HepG2 (cell line): ENCODE measurements at regions not wholly inside any gene's neighbourhood (a gene's known extent, or its start where the extent isn't known, plus 50 kb on each side); places are given as distances from the start of the nearest gene placed in this dataset.
A peak's percentile ranks its signal among the peaks of the same experiment; 100 is the strongest.

Source experiments
- BRCA1 ChIP-seq: sonication (generic); formaldehyde crosslinking; IDR thresholded peaks from 2 replicates; pipeline ENCODE4 v1.4.0; 2020; ENCODE audit warnings: missing genetic modification reagents
- EP300 ChIP-seq, 3 experiments: sonication (generic) in 1 of 3; formaldehyde crosslinking in 1 of 3; IDR thresholded peaks; 2 replicates each; pipeline versions ENCODE4 v1.5.1 to v1.6.1; 2011 to 2020; ENCODE audit warnings: low read depth in 2 of 3, low read length in 2 of 3, borderline replicate concordance in 1 of 3, improper control_type of control experiment in 1 of 3, mild to moderate bottlenecking in 1 of 3, missing genetic modification reagents in 1 of 3, moderate library complexity in 1 of 3
- FOXP4 ChIP-seq: sonication (generic); formaldehyde crosslinking; IDR thresholded peaks from 2 replicates; pipeline ENCODE4 v1.4.0; 2020; ENCODE audit warnings: missing genetic modification reagents

GRCh38 chr10:27383595-27384542 is 120.2 kb upstream of the RAB18 start:
- peak in 1 of 2 experiments; percentile 42; a peak in 1 of 4 replicates for TF ChIP-seq EP300 (IDR thresholded peaks at IDR 0.05; ENCODE audit: low read depth in 2 of 2, low read length in 2 of 2)
- TF ChIP-seq EP300 (CRISPR knock-in tag; IDR thresholded peaks at IDR 0.05; ENCODE audit: borderline replicate concordance) = no peak
- no peak for TF ChIP-seq BRCA1
- TF ChIP-seq FOXP4 (CRISPR knock-in tag) = peak; percentile 43; the same call in 1 of the 2 replicates
